NCI-H2029 treated with DMSO at 0.1 percent for 48 hours (cell line): ENCODE measurements at regions not wholly inside any gene's neighbourhood (a gene's known extent, or its start where the extent isn't known, plus 50 kb on each side); places are given as distances from the start of the nearest gene placed in this dataset.

Source experiments
- DNase-seq: peaks from one replicate; lab custom pipeline; 2025; lab: John Stamatoyannopoulos, UW

DNA sequence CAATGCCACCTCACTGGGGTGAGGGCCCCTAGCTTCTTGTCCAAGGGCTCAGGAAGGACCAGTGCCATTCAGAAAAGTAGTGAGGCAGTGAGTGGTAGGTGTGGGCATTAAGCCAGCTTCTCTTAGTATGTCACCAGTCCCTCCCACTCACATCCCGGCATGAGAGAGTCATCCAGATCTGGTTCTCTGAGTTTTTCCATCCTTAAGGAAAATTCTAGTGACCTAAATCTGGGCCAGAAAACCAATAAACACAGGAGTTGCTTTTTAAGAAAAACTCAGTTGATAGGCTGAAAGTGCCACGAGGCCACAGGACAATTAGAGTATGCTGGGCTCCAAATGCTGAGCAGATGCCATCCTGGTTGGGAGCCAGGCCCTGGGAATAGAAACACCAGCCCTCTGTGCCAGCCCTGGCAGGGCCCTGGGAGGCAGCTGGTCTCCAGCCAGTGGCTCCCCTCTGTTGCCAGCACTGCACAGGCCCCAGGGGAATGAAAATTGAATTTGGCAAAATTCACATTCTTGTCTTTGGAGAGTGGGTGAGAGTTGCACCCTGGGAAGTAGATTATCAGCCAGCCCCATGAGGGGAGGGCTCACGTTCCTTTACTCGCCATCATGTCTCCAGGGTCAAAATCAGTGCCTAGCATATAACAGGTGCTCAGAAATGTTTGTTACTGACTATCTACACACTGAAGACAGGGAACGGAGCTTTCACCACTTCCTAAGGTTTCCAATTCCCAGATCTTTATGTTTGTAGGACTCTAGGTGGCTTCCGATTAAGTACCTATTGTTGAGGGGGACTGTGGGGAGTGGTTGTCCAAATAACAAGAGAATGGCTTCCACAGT lies 52.8 kb downstream of the FAM43A start:
- peak; percentile 71 for DNase-seq

DNA sequence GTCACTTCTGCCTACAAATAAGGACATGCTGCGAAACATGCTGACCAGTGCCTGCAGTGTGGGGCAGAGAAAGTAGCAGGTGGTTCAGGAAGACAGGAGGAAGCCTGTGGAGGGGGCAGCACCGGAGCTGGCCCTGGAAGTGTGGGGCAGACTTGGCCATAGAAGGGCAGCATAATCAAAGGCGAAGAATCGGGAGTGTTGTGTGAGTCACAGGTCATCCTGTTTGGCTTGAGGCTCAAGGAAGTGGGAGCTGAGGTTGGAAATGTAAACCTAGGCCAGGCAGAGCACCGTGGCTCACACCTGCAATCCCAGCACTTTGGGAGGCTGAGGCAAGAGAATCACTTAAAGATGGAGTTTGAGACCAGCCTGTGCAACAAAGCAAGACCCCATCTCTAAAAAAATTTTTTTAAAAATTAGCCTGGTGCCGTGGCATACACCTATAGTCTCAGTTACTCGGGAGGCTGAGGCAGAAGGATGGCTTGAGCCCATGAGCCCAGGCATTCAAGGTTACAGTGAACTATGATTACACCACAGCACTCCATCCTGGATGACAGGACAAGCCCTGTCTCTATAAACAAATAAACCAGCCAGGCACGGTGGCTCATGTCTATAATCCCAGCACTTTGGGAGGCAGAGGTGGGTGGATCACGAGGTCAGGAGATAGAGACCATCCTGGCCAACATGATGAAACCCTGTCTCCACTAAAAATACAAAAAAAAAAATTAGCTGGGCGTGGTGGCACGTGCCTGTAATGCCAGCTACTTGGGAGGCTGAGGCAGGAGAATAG lies 54.0 kb downstream of the FAM43A start:
- DNase-seq: no peak

DNA sequence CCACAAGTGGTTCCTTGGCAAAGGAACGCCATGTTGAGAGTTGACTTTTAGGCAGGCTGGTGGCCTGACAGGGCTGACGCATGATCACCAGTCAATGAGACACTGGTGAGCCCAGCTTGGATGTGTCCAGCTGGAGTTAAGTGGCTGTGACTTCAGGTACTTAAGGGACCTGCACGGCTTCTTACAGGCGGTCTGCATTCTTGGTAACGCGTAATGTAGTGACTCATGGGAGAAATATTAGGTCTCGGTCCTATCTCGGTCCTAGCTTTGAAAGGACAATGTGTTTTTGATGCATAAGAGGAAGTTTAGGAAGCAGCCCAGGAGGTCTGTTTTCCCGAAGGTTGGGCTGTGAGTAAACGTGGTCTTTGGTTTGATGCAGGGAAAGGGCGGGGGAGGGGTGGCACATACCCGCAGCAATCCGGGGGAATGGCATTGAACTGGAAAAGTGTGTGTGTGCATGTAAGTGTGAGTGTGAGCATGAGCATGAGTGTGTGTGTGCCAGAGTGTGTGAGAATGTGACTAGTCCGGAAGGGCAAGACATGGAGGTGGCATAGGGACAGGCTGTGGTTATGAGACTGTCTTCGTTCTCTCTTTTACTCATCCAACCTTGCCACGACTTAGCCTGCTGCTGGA lies 55.3 kb downstream of the FAM43A start:
- no peak for DNase-seq

DNA sequence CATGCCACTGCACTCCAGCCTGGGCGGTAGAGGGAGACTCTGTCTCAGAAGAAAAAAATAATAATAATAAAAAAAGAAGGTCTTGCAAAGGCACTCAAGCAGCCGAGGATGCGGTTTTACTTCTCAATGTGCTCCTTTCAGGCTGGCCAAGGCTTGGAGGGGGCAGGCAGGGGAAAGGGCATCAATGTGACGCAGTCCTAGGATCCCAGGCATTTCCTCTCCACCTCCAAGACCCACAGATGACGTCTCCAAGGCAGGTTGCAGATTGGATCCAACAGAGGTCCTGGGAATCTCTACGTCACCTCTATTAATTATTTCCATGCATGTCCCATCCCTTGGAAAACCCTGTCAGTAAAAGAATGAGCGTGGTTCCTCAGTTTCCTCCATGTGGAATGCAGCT lies 56.2 kb downstream of the FAM43A start:
- no peak for DNase-seq

DNA sequence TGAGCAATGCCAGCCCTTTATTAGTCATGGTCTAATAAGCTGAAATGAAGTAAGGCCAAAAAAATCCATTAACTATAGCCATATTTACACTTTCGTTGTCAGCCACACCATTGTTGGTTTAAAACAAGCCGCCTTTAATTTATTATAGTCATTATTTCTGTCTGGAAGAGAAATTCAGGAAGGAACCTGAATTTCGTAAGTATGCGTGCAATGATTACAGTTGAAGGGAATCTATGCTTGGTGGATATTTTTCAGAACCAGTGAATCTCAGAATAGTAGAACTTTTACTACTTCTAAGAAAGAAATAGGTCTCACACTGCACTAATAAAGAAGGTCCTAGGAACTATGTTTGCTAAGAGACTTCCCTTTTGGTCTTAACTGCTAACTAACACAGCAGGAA lies 59.1 kb downstream of the FAM43A start:
- no peak for DNase-seq

DNA sequence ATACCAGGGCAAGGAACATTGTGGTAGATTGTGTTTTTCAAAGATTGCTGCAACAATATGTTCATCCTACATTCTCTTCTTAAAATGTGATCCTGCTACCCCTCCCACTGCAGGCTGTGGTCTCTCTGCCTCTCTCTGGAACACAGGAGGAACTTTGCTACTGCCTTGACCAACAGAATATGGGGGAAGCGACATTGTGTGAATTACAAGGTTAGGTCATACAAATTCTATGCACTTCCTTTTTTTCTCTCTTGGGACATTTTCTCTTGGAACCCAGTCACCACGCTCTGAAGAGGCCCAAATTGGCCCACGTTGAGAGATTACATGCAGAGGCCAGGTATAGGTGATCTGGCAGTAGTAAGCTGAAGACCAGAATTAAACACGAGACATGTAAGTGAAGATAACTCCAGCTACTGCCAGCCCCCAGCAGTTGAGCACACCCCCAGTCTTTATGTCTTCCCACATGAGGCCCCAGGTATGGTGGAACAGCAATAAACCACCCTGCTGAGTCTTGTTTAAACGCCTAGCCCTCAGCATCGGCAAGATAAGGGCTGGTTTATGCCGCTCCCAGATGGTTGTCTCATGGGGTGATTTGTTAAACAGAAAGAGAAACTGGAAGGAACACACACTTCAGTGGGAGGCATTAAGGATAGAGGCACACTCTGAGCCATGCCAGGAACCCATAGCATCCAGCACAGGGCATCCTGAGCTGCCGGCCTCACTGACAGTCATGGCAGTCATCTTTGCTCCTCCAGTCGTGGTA lies 59.9 kb downstream of the FAM43A start:
- no peak for DNase-seq

DNA sequence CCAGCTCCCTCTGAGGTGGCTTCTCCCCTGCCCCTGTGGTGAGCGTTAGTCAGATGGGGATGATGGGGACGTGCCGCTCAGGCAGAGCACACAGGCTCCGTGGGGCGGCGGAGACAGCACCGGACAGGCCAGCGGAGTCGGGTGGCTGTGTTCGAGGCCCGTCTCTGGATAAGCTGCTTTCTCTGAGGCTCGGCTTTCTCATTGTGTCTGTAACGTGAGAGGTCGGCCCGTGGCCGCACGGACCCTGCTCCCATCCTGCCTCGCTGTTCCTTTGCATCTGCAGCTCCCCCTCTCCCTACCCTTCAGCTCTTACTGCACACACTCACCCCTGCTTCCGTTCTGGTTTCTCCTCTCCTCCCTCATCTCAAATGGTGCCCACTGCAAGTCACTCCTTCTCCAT lies 62.5 kb downstream of the FAM43A start:
- DNase-seq: no peak

DNA sequence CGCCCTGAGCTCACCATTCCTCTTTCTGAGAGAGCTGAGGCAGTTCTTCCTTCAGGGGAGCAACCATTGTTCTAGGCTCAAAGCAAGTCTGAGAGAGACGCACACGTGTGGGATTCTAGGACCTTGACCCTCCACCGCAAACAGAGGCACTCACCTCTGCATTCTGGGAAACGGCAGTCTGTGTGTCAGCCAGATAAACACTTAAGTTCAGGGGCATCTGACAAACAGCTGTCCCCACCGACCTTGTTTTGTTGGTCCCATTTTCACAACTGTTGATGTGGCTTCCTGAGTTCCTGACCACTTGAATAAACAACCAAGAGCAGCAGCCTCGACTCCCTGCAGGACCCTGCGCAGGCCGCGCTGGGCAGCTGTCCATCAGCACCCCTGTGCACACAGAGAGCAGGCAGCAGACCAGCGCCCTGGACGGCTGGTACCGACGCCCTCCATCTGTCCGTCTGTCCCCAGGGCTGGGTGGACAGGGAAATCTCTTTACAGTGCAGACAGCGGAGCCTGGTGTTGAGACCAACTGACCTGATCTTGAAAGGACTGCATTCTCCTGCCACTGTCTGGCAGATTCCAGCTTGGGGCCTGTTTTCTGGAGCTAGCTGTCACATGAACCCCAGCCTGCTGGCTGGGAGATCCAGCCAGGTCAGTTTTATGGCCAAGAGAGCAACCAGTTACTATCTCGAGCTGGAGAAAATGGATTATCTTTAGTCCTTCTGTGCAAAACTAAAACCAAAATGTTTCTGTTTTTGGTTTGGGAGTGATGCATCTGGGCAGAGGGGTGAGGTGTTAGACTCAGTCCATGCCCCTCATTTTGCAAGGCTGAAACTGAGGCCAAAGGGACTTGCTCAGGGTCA lies 64.2 kb downstream of the FAM43A start:
- DNase-seq: no peak

DNA sequence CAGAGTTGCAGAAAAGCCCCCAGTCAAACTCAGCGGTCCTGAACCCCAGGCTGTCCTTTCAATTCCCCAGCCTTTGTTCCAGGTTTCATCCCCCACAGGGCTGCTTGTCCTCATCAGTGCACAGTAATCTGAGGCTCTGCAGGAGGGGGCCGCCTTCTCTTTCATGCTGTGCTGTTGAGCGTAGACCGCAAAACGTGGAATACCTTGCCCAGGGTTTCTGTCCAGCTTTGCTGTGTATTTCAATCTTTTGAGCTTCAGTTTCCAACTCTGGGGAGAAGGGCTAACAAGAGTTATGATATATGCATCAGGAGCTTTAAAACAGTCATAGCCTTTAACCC lies 64.8 kb downstream of the FAM43A start:
- DNase-seq: no peak

DNA sequence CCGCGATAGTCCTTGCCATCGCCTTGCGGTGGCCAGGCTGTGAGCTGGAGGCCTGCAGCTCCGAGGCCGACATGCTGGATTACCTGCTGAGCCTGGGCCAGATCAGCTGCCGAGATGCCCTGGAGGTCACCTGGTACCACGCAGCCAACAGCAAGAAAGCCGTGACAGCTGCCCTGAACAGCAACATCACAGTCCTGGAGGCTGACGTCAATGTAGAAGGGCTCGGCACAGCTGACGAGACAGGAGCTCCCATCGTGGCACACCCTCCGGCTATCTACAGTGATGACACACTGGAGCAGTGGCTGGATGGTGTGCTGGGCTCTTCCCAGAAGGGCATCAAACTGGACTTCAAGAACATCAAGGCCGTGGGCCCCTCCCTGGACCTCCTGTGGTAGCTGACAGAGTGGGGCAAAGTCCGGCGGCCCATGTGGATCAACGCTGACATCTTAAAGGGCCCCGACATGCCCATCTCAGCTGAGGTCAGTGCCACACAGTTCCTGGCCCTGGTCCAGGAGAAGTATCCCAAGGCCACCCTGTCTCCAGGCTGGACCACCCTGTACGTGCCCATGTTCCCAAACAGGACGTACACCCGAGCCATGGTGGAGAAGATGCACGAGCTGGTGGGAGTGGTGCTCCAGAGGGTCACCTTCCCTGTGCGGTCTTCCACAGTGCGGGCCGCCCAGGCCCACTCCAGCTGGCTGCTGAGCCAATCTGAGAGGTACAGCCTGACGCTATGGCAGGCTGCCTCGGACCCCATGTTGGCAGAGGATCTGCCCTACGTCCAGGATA lies 70.2 kb downstream of the FAM43A start:
- DNase-seq: no peak

DNA sequence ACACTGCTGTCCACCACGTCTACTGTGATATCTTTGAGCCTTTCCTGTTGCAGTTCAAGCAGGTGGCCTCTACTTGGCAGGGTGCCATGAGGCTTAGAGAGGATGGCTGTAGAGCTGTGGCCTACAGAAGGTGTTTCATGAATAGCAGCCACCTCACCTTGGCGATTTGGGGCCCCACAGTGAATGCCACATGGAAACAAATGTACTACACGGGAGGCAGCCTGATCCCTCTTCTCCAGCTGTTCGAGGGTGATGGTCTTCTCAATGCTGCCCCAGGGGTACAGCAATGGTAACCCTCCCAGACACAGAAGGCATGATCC lies 70.7 kb downstream of the FAM43A start:
- DNase-seq: peak; percentile 31

DNA sequence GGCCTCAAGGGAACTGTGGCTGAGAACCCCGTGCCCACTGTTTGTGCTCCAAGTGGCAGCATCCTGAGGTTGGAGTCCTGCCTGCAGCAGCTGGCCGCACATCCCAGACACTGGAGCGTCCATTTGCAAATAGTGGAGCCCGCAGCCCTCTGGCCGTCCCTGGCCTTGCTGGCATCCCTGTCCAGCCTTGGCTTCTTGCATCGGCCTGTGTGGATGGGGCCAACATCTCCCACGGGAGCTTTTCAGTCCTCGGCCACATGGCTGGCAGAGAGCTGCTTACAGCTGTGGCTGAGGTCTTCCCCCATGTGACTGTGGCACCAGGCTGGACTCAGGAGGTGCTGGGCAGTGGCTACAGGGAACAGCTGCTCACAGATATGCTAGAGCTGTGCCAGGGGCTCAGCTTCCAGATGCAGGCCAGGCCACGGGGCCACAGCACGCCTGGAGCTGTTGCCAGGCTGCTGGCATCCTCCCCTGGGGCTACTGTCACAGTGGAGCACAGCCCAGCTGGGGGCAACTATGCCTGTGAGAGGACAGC lies 71.2 kb downstream of the FAM43A start:
- DNase-seq: no peak

DNA sequence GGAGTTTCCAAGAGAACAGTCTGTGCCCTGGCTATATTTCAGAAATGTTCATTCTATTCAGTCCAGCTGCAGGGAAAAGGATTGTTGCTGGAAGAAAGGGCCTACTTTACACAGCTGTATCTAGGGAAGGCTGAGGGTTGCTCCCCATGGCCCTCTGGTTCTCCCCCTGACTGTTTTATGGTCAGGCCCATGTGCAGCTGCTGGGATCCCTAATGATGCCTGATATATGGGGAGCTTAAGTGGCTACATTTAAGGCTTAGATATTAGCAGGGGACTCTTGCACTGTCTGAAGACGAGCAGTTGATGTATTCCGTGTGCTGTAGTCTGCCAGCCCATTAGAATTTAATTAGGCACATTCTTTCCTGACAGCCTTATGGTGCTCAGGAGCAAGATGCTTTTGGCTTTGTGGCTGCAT lies 72.0 kb downstream of the FAM43A start:
- no peak for DNase-seq

DNA sequence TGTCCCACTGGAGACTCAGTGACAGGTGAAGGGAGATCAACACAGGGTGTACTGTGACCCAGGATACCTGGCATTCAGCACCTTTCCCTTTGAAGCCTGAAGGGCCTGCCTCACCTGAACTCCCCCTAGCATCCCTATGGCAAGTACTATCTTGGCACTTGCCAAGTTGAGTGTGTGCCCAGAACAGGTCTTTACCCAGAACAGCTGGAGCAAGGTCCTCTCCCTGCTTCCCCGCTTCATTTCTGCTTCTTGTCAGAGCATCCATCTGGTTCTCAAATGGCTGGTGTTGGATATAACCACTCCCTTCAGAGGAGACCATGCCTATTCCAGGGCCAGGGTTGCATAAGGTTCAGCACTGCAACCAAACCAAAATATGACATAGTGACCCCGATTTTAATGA lies 73.0 kb downstream of the FAM43A start:
- no peak for DNase-seq

DNA sequence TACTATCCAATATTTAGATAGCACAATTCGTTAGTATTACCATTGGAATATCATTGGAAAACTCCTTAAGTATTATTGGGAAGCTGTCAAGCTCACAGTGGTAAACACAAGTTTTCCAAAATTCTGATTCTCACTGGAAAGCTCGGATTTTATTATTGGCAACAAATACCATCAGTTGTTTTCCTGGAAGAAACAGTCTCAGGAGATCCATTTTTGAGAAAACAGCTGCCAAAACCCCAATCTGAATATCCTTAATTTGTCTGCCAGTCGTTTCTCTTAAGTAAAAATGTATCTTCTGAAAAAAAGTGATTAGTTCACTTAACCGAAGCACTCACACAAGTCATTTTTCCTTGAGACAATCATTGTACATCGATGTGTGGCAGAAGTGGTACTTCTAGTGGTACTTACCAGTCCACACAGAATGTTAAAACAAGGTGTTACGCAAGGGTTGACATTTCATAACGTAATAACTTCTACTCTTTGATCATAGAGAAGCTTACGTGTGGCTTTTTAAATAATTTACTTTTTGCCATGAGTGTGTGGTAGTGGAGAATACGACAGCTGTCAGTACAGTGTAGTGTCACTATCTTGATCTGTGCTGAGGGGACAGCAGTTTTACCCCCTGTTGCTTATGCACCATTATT lies 74.9 kb downstream of the FAM43A start:
- DNase-seq: no peak

DNA sequence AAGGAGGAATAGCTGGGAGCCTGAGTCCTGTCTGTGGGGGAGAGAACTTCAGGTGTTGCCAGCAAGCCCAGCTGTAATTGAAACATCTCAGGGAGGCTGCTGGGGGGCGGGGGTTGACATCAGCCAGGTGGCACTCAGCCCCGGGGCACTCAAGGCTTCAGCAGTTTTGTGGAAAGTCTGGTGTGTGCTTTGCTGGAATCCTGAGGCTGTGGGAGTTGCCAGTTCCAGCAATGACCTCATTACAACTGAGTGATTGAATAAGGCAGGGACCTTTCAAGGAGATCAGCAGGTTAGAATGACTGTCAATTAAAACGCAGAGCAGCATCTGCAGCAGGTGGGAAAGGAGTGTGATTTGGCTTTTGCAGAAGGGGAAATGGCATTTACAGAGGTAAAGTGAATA lies 75.7 kb downstream of the FAM43A start:
- DNase-seq: peak; percentile 80

DNA sequence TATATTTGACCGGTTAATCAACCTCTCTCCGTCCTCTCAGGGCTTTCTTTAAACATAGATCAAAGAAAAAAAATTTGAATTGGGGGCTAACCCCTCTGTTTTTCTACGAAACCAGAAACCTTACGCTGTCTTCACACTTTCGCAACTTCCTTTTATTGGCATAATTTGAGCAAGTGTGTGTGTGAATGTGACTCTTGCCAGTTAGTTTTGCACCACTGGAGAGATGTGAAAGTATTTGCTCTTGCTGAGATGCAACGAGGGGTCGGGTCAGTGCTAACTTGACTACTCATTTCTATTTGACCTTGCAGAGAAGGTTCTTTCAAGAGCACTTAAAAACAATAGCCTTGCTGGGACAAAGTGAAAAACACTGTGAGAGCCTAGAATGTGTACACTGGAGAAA lies 81.2 kb downstream of the FAM43A start:
- no peak for DNase-seq

DNA sequence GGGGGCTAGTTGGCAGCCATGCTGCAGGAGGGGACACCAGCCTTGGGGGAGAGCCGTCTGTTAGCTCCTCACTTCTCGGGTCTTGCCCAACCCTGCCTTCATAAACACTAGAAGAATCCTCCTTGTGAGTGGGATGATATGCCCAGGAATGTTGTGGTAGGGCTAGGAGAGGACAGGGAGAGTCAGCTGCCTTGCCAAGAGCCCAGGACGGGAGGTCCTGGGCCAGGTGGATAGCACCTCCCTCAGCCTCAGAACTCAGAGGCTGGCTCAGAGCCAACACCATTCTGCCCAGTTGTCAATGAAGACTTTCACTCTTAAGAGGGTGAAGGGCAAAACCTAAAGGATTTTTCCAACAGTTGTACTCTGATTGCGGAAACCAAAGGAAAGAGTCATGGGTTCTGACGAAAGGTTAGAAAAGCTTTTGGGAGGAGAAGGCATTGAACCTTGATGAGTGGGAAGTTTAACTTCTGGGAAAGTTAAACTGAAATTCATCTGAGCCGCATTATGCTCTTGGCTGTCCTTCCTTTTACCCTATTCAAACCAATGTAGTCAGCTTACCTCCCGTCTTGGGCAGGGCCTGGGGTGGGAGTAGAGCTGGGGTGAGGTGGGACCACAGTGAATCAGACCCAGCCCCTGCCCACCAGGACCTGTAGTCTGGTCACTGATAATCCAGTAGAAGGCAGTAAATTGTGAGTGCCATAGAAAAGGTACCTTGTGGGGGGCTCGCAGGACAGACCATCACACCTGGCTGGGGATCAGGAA lies 81.9 kb downstream of the FAM43A start:
- DNase-seq: no peak

DNA sequence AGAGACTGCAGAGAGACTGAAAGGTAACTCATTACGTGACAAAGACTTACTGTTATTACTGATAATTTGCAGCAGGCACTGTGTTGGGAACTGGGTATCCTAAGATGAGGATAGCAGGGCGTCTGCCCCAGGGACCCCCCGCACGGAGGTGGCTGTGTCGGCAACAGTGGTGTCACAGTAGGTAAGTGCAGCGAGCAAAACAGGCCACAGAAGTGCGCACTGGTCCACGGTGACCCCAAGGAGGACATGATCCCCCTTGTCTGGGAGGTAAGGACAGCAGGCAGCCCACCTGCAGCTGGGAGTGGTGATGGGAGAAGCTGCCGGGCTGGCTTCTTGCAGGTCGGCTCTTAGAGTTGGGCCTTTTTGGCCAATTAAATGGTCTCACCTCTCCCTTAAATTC lies 82.9 kb downstream of the FAM43A start:
- DNase-seq: no peak
